GM12878 (cell line): ENCODE measurements at regions not wholly inside any gene's neighbourhood (a gene's known extent, or its start where the extent isn't known, plus 50 kb on each side); places are given as distances from the start of the nearest gene placed in this dataset.

Source experiments
- ATAC-seq: fragments of 200-7000 bp; cut with Tn5 transposase; 3 replicates; pipeline ENCODE4 v1.9.1; 2020; ENCODE audit warnings: mild to moderate bottlenecking, moderate library complexity
- BruUV-seq: library from RNA; stranded (reverse); fragments of 400-500 nt; replicated peaks from 2 replicates; lab custom pipeline; 2021; lab: Mats Ljungman, UMichigan
- CTCF ChIA-PET: fragments of 300-600 bp; sonication (Branson Sonifier 250); formaldehyde crosslinking; extraction: SDS; loops from one replicate; lab custom pipeline; 2021; ENCODE audit warnings: inconsistent platforms; lab: Yijun Ruan, JAX
- POLR2A ChIA-PET: fragments of 350-600 bp; formaldehyde crosslinking; extraction: SDS; loops from one replicate; lab custom pipeline; 2021; ENCODE audit warnings: inconsistent platforms; lab: Charles Lee
- RAD21 ChIA-PET: fragments of 300-600 bp; sonication (Branson Sonifier 250); formaldehyde crosslinking; loops from one replicate; lab custom pipeline; 2023; ENCODE audit warnings: antibody characterized with exemption; ENCODE audit not compliant: unreplicated experiment; lab: Charles Lee
- SMC1A ChIA-PET: fragments of 300-600 bp; sonication (Branson Sonifier 250); formaldehyde crosslinking; loops from one replicate; lab custom pipeline; 2023; ENCODE audit not compliant: unreplicated experiment, uncharacterized antibody; lab: Charles Lee
- DNase-seq: peaks from one replicate; pipeline ENCODE4 v3.0.0-alpha.2; 2011; ENCODE audit warnings: low read depth, low spot score
- FAIRE-seq: peaks from 3 replicates; lab custom pipeline; 2011; peaks lifted over from hg19 to GRCh38; lab: Jason Lieb, UNC
- H2AFZ ChIP-seq: 2 replicates; pipeline ENCODE4 v1.6.0; 2011; ENCODE audit warnings: low read depth, low read length, control low read depth; ENCODE audit not compliant: control insufficient read depth
- H3K27ac ChIP-seq: 2 replicates; pipeline ENCODE4 v1.5.1; 2011; ENCODE audit warnings: control low read depth; ENCODE audit not compliant: control insufficient read depth, insufficient read depth
- H3K27me3 ChIP-seq, 2 experiments: replicated peaks in 1 of 2; 2 replicates each; pipeline versions ENCODE4 v1.6.0 to v1.6.1; 2011; ENCODE audit warnings: low read length in 1 of 2; ENCODE audit not compliant: control insufficient read depth in 2 of 2, insufficient read depth in 2 of 2
- H3K36me3 ChIP-seq, 2 experiments: 2 replicates each; pipeline ENCODE4 v1.5.1; 2011; ENCODE audit warnings: low read length in 1 of 2; ENCODE audit not compliant: control insufficient read depth in 2 of 2, insufficient read depth in 2 of 2
- H3K4me1 ChIP-seq: 2 replicates; pipeline ENCODE4 v1.6.1; 2011; ENCODE audit warnings: mild to moderate bottlenecking, low read length, moderate library complexity, mixed read lengths; ENCODE audit not compliant: control insufficient read depth, insufficient read depth
- H3K4me2 ChIP-seq: 2 replicates; pipeline ENCODE4 v1.6.0; 2011; ENCODE audit warnings: control low read depth; ENCODE audit not compliant: control insufficient read depth, insufficient read depth
- H3K4me3 ChIP-seq: fragments of 200-600 bp; sonication (generic); 2 replicates; pipeline ENCODE4 v1.5.1; 2016
- H3K79me2 ChIP-seq: 2 replicates; pipeline ENCODE4 v1.6.0; 2011; ENCODE audit warnings: low read length; ENCODE audit not compliant: control insufficient read depth, insufficient read depth
- H3K9ac ChIP-seq: 2 replicates; pipeline ENCODE4 v1.8.0; 2011; ENCODE audit warnings: low read length, control low read depth, mixed read lengths; ENCODE audit not compliant: control insufficient read depth, insufficient read depth
- H3K9me3 ChIP-seq: replicated peaks from 3 replicates; pipeline ENCODE4 v1.5.1; 2011; ENCODE audit warnings: mild to moderate bottlenecking, low read length; ENCODE audit not compliant: control insufficient read depth, insufficient read depth
- H4K20me1 ChIP-seq: 2 replicates; pipeline ENCODE4 v1.6.0; 2011; ENCODE audit not compliant: control insufficient read depth, insufficient read depth
- HDAC6 ChIP-seq: fragments of 200-600 bp; sonication (generic); IDR thresholded peaks from one replicate; pipeline ENCODE4 v1.8.0; 2017; ENCODE audit warnings: antibody characterized with exemption; ENCODE audit not compliant: unreplicated experiment
- KDM1A ChIP-seq: fragments of 200-600 bp; sonication (generic); IDR thresholded peaks from 2 replicates; pipeline ENCODE4 v1.6.1; 2016; ENCODE audit warnings: borderline replicate concordance
- MEF2A ChIP-seq: IDR thresholded peaks from 2 replicates; pipeline ENCODE4 v1.6.1; 2011; ENCODE audit warnings: low read depth, mild to moderate bottlenecking, low read length, moderate library complexity; ENCODE audit not compliant: insufficient read depth
- NR2C1 ChIP-seq: fragments of 450-650 bp; IDR thresholded peaks from 2 replicates; pipeline ENCODE4 v1.6.1; 2017; ENCODE audit warnings: antibody characterized with exemption, mild to moderate bottlenecking, moderate library complexity
- NR2F1 ChIP-seq: fragments of 450-650 bp; conservative IDR thresholded peaks from 2 replicates; pipeline ENCODE4 v1.6.1; 2017; ENCODE audit warnings: mild to moderate bottlenecking
- POLR2AphosphoS5 ChIP-seq: IDR thresholded peaks from 2 replicates; pipeline ENCODE4 v1.6.1; 2011; ENCODE audit warnings: mild to moderate bottlenecking, low read length, inconsistent platforms
- RFX5 ChIP-seq: IDR thresholded peaks from 2 replicates; pipeline ENCODE4 v1.6.1; 2011; ENCODE audit warnings: low read depth, low read length, improper control_type of control experiment
- SIN3A ChIP-seq: IDR thresholded peaks from 2 replicates; pipeline ENCODE4 v1.6.1; 2012; ENCODE audit warnings: low read depth, low read length, improper control_type of control experiment
- ZNF622 ChIP-seq: fragments of 450-650 bp; IDR thresholded peaks from 2 replicates; pipeline ENCODE4 v1.6.1; 2017; ENCODE audit warnings: mild to moderate bottlenecking, inconsistent platforms
- whole genome bisulfite sequencing: methylation state at CpG from one replicate; pipeline ENCODE4 v1.1.6; 2016; ENCODE audit warnings: low lambda C conversion rate; ENCODE audit not compliant: insufficient replicate concordance, insufficient coverage; ENCODE audit errors: missing lambda C conversion rate; 5-methylcytosine and 5-hydroxymethylcytosine counted together
- in situ Hi-C: fragments of 300-500 bp; cut with MboI; formaldehyde crosslinking; loops from 9 replicates; pipeline ENCODE4 v1.14.3; 2018; ENCODE audit warnings: mixed read lengths
- intact Hi-C: fragments of 100-400 bp; cut with micrococcal nuclease; formaldehyde crosslinking; loops from one replicate; pipeline ENCODE4 v1.14.2; 2022; ENCODE audit not compliant: unreplicated experiment
- TF ChIP-seq, protein P1 (sequence below): fragments of 450-650 bp; IDR thresholded peaks from 2 replicates; pipeline ENCODE4 v1.6.1; 2014; ENCODE audit warnings: mild to moderate bottlenecking
- TF ChIP-seq, protein P2 (sequence below): fragments of 450-650 bp; IDR thresholded peaks from 2 replicates; pipeline ENCODE4 v1.6.1; 2017; ENCODE audit warnings: borderline replicate concordance
- TF ChIP-seq, protein P3 (sequence below): IDR thresholded peaks from 2 replicates; pipeline ENCODE4 v1.6.1; 2012; ENCODE audit warnings: low read depth, low read length, improper control_type of control experiment
- TF ChIP-seq, protein P4 (sequence below): IDR thresholded peaks from 2 replicates; pipeline ENCODE4 v1.6.1; 2011; ENCODE audit warnings: low read depth, low read length, improper control_type of control experiment, borderline replicate concordance
- TF ChIP-seq, protein P5 (sequence below): fragments of 450-650 bp; IDR thresholded peaks from 2 replicates; pipeline ENCODE4 v1.6.1; 2018; ENCODE audit warnings: borderline replicate concordance, mild to moderate bottlenecking; ENCODE audit not compliant: partially characterized antibody

DNA sequence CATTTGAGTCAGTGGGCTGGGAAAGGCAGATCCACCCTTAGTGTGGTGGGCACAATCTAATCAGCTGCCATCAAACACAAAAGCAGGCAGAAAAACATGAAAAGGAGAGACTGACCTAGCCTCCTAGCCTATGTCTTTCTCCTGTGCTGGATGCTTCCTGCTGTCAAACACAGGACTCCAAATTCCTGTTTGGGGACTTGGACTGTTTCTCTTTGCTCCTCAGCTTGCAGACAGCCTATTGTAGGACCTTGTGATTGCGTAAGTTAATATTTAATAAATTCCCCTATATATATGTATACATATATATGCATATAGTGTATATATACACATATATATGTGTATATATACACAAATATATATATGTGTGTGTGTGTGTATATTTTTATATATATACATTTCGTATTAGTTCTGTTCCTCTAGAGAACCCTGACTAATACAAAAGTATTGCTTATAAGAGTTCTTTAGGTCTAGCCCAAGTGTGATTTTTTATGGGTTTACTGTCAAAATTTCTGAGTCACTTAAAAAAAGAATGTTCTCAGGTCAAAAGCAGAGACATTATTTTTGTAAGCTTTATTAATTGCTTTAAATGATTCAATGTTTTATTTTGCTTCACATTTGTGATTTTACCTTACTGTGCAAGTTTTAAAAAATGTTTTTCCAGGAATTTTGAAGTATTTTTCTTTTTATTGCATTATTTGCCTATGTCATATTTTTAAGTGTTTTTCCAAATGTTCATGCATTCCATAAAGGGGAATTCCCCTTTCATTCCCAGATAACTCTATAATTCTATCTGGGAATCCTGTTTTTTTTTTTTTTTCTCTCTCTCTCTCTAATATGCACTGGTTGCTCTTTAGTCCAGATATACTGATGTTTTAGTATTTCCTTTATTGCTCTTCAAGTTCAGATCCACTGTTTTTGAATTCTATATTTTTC is 92.1 kb upstream of the ADAMTS5 start:
- POLR2A ChIA-PET, result no interaction called here
- DNase-seq (no peak), FAIRE-seq (no peak), ATAC-seq (no peak)
- Histone ChIP-seq H4K20me1 (no peaks in the 10 kb centered on the region), H3K9me3 (no peaks in the 10 kb centered on the region; the same call in 2 of the 3 replicates), H3K4me2 (no peak overlapping the region), H3K79me2 (no peaks in the 10 kb centered on the region), H3K36me3 (no peaks in the 10 kb centered on the region), H3K27me3 (no peaks in the 10 kb centered on the region), H3K4me1 (no peaks in the 10 kb centered on the region), H3K4me3 (no peak overlapping the region), H2AFZ (no peak overlapping the region), H3K9ac (no peak overlapping the region), H3K27ac (no peak overlapping the region)
- WGBS, result 29% methylated on average over 2 of the region's 2 CpGs
- TF ChIP-seq POLR2AphosphoS5, result no peak
- TF ChIP-seq, protein P1, sequence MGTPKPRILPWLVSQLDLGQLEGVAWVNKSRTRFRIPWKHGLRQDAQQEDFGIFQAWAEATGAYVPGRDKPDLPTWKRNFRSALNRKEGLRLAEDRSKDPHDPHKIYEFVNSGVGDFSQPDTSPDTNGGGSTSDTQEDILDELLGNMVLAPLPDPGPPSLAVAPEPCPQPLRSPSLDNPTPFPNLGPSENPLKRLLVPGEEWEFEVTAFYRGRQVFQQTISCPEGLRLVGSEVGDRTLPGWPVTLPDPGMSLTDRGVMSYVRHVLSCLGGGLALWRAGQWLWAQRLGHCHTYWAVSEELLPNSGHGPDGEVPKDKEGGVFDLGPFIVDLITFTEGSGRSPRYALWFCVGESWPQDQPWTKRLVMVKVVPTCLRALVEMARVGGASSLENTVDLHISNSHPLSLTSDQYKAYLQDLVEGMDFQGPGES, result no peak
- TF ChIP-seq ZNF622, result no peak
- no peak for TF ChIP-seq NR2C1
- TF ChIP-seq, protein P2, sequence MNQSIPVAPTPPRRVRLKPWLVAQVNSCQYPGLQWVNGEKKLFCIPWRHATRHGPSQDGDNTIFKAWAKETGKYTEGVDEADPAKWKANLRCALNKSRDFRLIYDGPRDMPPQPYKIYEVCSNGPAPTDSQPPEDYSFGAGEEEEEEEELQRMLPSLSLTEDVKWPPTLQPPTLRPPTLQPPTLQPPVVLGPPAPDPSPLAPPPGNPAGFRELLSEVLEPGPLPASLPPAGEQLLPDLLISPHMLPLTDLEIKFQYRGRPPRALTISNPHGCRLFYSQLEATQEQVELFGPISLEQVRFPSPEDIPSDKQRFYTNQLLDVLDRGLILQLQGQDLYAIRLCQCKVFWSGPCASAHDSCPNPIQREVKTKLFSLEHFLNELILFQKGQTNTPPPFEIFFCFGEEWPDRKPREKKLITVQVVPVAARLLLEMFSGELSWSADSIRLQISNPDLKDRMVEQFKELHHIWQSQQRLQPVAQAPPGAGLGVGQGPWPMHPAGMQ, result no peak
- TF ChIP-seq MEF2A, result no peak
- no peak for TF ChIP-seq KDM1A
- no peak for TF ChIP-seq HDAC6
- TF ChIP-seq, protein P3, sequence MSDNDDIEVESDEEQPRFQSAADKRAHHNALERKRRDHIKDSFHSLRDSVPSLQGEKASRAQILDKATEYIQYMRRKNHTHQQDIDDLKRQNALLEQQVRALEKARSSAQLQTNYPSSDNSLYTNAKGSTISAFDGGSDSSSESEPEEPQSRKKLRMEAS, result no peak
- TF ChIP-seq, protein P4, sequence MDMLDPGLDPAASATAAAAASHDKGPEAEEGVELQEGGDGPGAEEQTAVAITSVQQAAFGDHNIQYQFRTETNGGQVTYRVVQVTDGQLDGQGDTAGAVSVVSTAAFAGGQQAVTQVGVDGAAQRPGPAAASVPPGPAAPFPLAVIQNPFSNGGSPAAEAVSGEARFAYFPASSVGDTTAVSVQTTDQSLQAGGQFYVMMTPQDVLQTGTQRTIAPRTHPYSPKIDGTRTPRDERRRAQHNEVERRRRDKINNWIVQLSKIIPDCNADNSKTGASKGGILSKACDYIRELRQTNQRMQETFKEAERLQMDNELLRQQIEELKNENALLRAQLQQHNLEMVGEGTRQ, result no peak
- no peak for TF ChIP-seq SIN3A
- TF ChIP-seq, protein P5, sequence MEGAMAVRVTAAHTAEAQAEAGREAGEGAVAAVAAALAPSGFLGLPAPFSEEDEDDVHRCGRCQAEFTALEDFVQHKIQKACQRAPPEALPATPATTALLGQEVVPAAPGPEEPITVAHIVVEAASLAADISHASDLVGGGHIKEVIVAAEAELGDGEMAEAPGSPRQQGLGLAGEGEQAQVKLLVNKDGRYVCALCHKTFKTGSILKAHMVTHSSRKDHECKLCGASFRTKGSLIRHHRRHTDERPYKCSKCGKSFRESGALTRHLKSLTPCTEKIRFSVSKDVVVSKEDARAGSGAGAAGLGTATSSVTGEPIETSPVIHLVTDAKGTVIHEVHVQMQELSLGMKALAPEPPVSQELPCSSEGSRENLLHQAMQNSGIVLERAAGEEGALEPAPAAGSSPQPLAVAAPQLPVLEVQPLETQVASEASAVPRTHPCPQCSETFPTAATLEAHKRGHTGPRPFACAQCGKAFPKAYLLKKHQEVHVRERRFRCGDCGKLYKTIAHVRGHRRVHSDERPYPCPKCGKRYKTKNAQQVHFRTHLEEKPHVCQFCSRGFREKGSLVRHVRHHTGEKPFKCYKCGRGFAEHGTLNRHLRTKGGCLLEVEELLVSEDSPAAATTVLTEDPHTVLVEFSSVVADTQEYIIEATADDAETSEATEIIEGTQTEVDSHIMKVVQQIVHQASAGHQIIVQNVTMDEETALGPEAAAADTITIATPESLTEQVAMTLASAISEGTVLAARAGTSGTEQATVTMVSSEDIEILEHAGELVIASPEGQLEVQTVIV, result no peak
- no peak for TF ChIP-seq NR2F1
- no peak for TF ChIP-seq RFX5
- RAD21 ChIA-PET, result no interaction called here
- intact Hi-C loops (no loop called here), in situ Hi-C loops (no loop called here)
- CTCF ChIA-PET, result interaction anchor here (0.6 to 0.7 kb wide), 2 partner anchors 107 to 1180 kb away, joined by 3 to 4 read pairs; no protein-coding TSS in a partner anchor
- SMC1A ChIA-PET, result no interaction called here
- no TSS peak for BruUV-seq
